ENCODE measurements at regions not wholly inside any gene's neighbourhood (a gene's known extent, or its start where the extent isn't known, plus 50 kb on each side); places are given as distances from the start of the nearest gene placed in this dataset.
A peak's percentile ranks its signal among the peaks of the same experiment; 100 is the strongest.

- H3K27ac Mint-ChIP-seq = no peak overlapping the region
- H3K9ac ChIP-seq (ENCODE audit: low read length) = no peak overlapping the region
- ATAC-seq (ENCODE audit: low read depth) = no peak
- peaks cover 0 to 3% (median under 1%) of the 10 kb centered on the region in 4 experiments for H3K27me3 ChIP-seq (replicated peaks in 1 of 4; ENCODE audit: control extremely low read depth in 1 of 4, control insufficient read depth in 3 of 4, insufficient read depth in 4 of 4, low read length in 3 of 4)
- DNase-seq = no peak
- H3K36me3 ChIP-seq (replicated peaks in 1 of 2; ENCODE audit: control extremely low read depth in 1 of 2, control insufficient read depth in 1 of 2, extremely low read depth in 1 of 2, insufficient read depth in 2 of 2, low read length in 1 of 2) = no peaks in the 10 kb centered on the region
- peaks cover 0 to 9% (median 0%) of the 10 kb centered on the region in 3 donors for H3K9me3 ChIP-seq (ENCODE audit: control extremely low read depth in 1 of 3, control insufficient read depth in 2 of 3, insufficient read depth in 1 of 3, low read length in 2 of 3)
- H4K20me1 ChIP-seq (ENCODE audit: control insufficient read depth, insufficient read depth, low read length, poor library complexity, severe bottlenecking) = no peaks in the 10 kb centered on the region
- POLR2A ChIA-PET = no interaction called here
- H3K4me1 Mint-ChIP-seq = peaks cover 13% of the 10 kb centered on the region
- intact Hi-C loops (cut with micrococcal nuclease) = no loop called here
- no peak overlapping the region for H3K4me2 ChIP-seq (replicated peaks; ENCODE audit: low read depth, low read length, poor library complexity, severe bottlenecking)
- no peak overlapping the region for H3K4me3 ChIP-seq (ENCODE audit: control extremely low read depth in 1 of 5, extremely low read depth in 1 of 5, insufficient read depth in 1 of 5, low read depth in 2 of 5, low read length in 4 of 5)
- TF ChIP-seq EZH2 (IDR thresholded peaks at IDR 0.05; ENCODE audit: borderline replicate concordance, insufficient read depth, low read depth, low read length, poor library complexity, severe bottlenecking) = no peak
- no peak for TF ChIP-seq CTCF (IDR thresholded peaks at IDR 0.05)
- CTCF ChIA-PET = no interaction called here
- no peaks in the 10 kb centered on the region for H3K79me2 ChIP-seq (ENCODE audit: control insufficient read depth, insufficient read depth, low read length)
- peaks cover 7 to 18% of the 10 kb centered on the region in 2 donors for H3K4me1 ChIP-seq (ENCODE audit: control insufficient read depth in 2 of 2, insufficient read depth in 2 of 2, low read length in 2 of 2)
- H3K27ac ChIP-seq (ENCODE audit: low read length in 2 of 2) = no peak overlapping the region
- no peaks in the 10 kb centered on the region for H3K9me3 Mint-ChIP-seq (ENCODE audit: insufficient read depth)
- H2AFZ ChIP-seq (ENCODE audit: insufficient read depth, low read depth, low read length, poor library complexity, severe bottlenecking) = no peak overlapping the region
- H3K27me3 Mint-ChIP-seq = peaks cover 25% of the 10 kb centered on the region
- H3K4me3 Mint-ChIP-seq = peak overlapping the region; percentile 13
- 88% methylated on average over 8 of the region's 9 CpGs for WGBS (ENCODE audit: insufficient coverage)
Observed at GRCh38 chr10:47164126-47164799, 135.7 kb upstream of the GDF10 start.

GRCh38 chr10:47164800-47165128, 135.2 kb upstream of the GDF10 start:
- Mint-ChIP-seq H3K4me3 (peak overlapping the region; percentile 86), H3K4me1 (peaks cover 13% of the 10 kb centered on the region), H3K9me3 (ENCODE audit: insufficient read depth) (no peaks in the 10 kb centered on the region), H3K27ac (no peak overlapping the region), H3K27me3 (peaks cover 25% of the 10 kb centered on the region)
- Histone ChIP-seq H2AFZ (ENCODE audit: insufficient read depth, low read depth, low read length, poor library complexity, severe bottlenecking) (no peak overlapping the region), H3K4me2 (replicated peaks; ENCODE audit: low read depth, low read length, poor library complexity, severe bottlenecking) (no peak overlapping the region), H3K4me1 (ENCODE audit: control insufficient read depth in 2 of 2, insufficient read depth in 2 of 2, low read length in 2 of 2) (peaks cover 7 to 18% of the 10 kb centered on the region in 2 donors), H3K9ac (ENCODE audit: low read length) (no peak overlapping the region), H3K79me2 (ENCODE audit: control insufficient read depth, insufficient read depth, low read length) (no peaks in the 10 kb centered on the region), H4K20me1 (ENCODE audit: control insufficient read depth, insufficient read depth, low read length, poor library complexity, severe bottlenecking) (no peaks in the 10 kb centered on the region), H3K27me3 (replicated peaks in 1 of 4; ENCODE audit: control extremely low read depth in 1 of 4, control insufficient read depth in 3 of 4, insufficient read depth in 4 of 4, low read length in 3 of 4) (peaks cover 0 to 3% (median under 1%) of the 10 kb centered on the region in 4 experiments), H3K9me3 (ENCODE audit: control extremely low read depth in 1 of 3, control insufficient read depth in 2 of 3, insufficient read depth in 1 of 3, low read length in 2 of 3) (peaks cover 0 to 9% (median 0%) of the 10 kb centered on the region in 3 donors), H3K27ac (ENCODE audit: low read length in 2 of 2) (no peak overlapping the region), H3K4me3 (ENCODE audit: control extremely low read depth in 1 of 5, extremely low read depth in 1 of 5, insufficient read depth in 1 of 5, low read depth in 2 of 5, low read length in 4 of 5) (no peak overlapping the region), H3K36me3 (replicated peaks in 1 of 2; ENCODE audit: control extremely low read depth in 1 of 2, control insufficient read depth in 1 of 2, extremely low read depth in 1 of 2, insufficient read depth in 2 of 2, low read length in 1 of 2) (no peaks in the 10 kb centered on the region)
- ChIA-PET CTCF (no interaction called here), POLR2A (no interaction called here)
- 69% methylated on average over 2 of the region's 3 CpGs for WGBS (ENCODE audit: insufficient coverage)
- intact Hi-C loops (cut with micrococcal nuclease) = loop anchor here (5.0 kb wide), 1 partner anchor 98 kb away; no protein-coding TSS in a partner anchor
- ATAC-seq (ENCODE audit: low read depth) (no peak), DNase-seq (no peak)
- TF ChIP-seq CTCF (IDR thresholded peaks at IDR 0.05) (no peak), EZH2 (IDR thresholded peaks at IDR 0.05; ENCODE audit: borderline replicate concordance, insufficient read depth, low read depth, low read length, poor library complexity, severe bottlenecking) (no peak)
